Testis (tissue), 2 donors: ENCODE measurements at regions not wholly inside any gene's neighbourhood (a gene's known extent, or its start where the extent isn't known, plus 50 kb on each side); places are given as distances from the start of the nearest gene placed in this dataset.

Experiments
- CTCF ChIP-seq, 3 experiments: fragments of 450-650 bp in 2 of 3; fragments of 200-600 bp in 1 of 3; sonication (generic) in 1 of 3; IDR thresholded peaks; one replicate each; pipeline ENCODE4 v1.5.1; 2016 to 2019; ENCODE audit warnings: antibody characterized with exemption in 3 of 3, mild to moderate bottlenecking in 2 of 3, moderate library complexity in 1 of 3
- POLR2A ChIP-seq: fragments of 450-650 bp; IDR thresholded peaks from one replicate; pipeline ENCODE4 v1.6.1; 2017; ENCODE audit warnings: antibody characterized with exemption, mild to moderate bottlenecking, moderate library complexity

GRCh38 chr20:57948180-57948955 lies 238.6 kb upstream of the PMEPA1 start:
- TF ChIP-seq POLR2A, result no peak
- TF ChIP-seq CTCF (IDR thresholded peaks at IDR 0.05), result no peak
